H1 (cell line): ENCODE measurements at regions not wholly inside any gene's neighbourhood (a gene's known extent, or its start where the extent isn't known, plus 50 kb on each side); places are given as distances from the start of the nearest gene placed in this dataset.

Source experiments
- EZH2 ChIP-seq: fragments of 200-600 bp; sonication (generic); IDR thresholded peaks from 2 replicates; pipeline ENCODE4 v1.7.1; 2012; ENCODE audit warnings: low read depth, mild to moderate bottlenecking, moderate library complexity, low read length, inconsistent platforms; ENCODE audit not compliant: severe bottlenecking
- TAF1 ChIP-seq: IDR thresholded peaks from 2 replicates; pipeline ENCODE4 v1.6.1; 2011; ENCODE audit warnings: mild to moderate bottlenecking, low read depth, low read length
- TBP ChIP-seq: IDR thresholded peaks from 2 replicates; pipeline ENCODE4 v1.6.1; 2011; ENCODE audit warnings: low read depth, low read length, improper control_type of control experiment
- USF2 ChIP-seq: IDR thresholded peaks from 2 replicates; pipeline ENCODE4 v1.6.1; 2011; ENCODE audit warnings: low read length, improper control_type of control experiment
- TF ChIP-seq, protein P1 (sequence below), 3 experiments: IDR thresholded peaks; 1 replicate in 2 of 3; 2 replicates in 1 of 3; pipeline versions ENCODE4 v1.5.1 to v1.6.1; 2011; ENCODE audit warnings: low read length in 3 of 3, mild to moderate bottlenecking in 3 of 3, inconsistent platforms in 2 of 3, low read depth in 1 of 3, moderate library complexity in 1 of 3; ENCODE audit not compliant: insufficient read depth in 1 of 3; ENCODE audit errors: control extremely low read depth in 1 of 3

GRCh38 chrX:7253565-7253964, 105.6 kb upstream of the PUDP start:
- TF ChIP-seq TAF1: no peak
- no peak for TF ChIP-seq USF2
- TF ChIP-seq, protein P1, sequence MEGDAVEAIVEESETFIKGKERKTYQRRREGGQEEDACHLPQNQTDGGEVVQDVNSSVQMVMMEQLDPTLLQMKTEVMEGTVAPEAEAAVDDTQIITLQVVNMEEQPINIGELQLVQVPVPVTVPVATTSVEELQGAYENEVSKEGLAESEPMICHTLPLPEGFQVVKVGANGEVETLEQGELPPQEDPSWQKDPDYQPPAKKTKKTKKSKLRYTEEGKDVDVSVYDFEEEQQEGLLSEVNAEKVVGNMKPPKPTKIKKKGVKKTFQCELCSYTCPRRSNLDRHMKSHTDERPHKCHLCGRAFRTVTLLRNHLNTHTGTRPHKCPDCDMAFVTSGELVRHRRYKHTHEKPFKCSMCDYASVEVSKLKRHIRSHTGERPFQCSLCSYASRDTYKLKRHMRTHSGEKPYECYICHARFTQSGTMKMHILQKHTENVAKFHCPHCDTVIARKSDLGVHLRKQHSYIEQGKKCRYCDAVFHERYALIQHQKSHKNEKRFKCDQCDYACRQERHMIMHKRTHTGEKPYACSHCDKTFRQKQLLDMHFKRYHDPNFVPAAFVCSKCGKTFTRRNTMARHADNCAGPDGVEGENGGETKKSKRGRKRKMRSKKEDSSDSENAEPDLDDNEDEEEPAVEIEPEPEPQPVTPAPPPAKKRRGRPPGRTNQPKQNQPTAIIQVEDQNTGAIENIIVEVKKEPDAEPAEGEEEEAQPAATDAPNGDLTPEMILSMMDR (IDR thresholded peaks at IDR 0.05; ENCODE audit: control extremely low read depth in 1 of 3, insufficient read depth in 1 of 3, low read depth in 1 of 3, low read length in 3 of 3): no peak
- no peak for TF ChIP-seq TBP
- no peak for TF ChIP-seq EZH2
